GM18909 (cell line): ENCODE measurements at regions not wholly inside any gene's neighbourhood (a gene's known extent, or its start where the extent isn't known, plus 50 kb on each side); places are given as distances from the start of the nearest gene placed in this dataset.

ENCODE experiments used
- ATAC-seq: cut with Tn5 transposase; IDR thresholded peaks from one replicate; pipeline ENCODE4 v1.9.1; 2021; ENCODE audit warnings: mild to moderate bottlenecking; ENCODE audit not compliant: unreplicated experiment, poor library complexity

GRCh38 chr1:34645109-34645688 is 109.6 kb upstream of the GJB5 start:
- ATAC-seq = no peak

DNA sequence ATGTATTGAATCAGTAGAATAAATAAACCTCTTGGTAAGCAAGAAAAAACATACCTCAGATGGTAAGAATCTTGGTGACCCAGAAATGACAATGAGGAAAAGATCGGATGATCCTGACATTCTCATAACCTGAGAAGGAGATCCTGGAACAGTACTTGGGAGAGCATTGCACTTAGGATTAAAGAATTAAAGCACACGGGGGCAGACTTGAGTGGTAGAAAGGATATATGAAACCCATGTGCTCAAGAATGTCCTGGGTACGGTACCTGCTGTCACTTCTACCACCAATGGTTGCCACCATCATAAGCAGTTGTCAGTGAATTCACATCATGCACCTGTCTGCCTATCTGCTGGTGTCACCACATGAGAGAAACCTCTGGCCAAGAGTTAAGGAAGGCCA is 108.9 kb upstream of the GJB5 start:
- ATAC-seq = no peak

- ATAC-seq = no peak
These were observed 106.3 kb upstream of the GJB5 start for GRCh38 chr1:34648501-34648900.

GRCh38 chr1:34650090-34650489 is 104.8 kb upstream of the GJB5 start:
- ATAC-seq = no peak

DNA sequence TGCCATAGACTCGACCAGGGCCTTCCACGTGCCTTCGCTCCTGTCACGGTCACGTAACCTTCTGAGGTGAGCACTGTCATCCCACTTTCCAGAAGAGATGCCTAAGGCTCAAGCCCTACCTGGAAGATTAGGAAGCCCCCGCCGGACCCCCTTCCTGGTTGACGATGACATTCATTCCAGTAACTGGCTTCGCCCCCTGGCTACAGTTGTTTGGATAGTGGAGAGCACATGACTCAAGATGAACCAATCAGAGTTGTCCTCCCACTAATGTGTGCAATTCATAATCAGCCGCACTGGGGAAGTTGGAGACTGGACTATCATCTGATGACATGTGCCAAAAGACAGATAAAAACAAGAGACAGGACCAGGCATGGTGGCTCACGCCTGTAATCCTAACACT is 104.0 kb upstream of the GJB5 start:
- no peak for ATAC-seq

DNA sequence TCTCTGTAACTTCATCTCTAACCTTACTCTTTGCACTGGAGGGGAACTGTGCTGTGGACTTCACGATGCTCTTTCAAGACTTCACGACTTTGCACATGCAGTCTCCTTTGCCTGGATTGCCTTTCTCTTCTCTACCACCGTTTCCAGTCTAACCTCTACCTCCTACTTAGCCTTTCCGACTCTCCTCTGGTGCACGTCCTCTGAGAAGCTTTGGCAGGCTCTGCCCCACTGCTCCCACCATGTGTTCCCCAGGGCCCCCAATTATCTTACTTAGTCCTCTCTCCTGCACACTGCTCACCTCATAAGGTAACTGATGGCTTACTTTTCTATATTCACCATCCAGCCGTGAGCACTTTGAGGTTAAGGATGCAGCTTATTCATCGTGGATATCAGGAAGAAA is 101.7 kb upstream of the GJB5 start:
- no peak for ATAC-seq

DNA sequence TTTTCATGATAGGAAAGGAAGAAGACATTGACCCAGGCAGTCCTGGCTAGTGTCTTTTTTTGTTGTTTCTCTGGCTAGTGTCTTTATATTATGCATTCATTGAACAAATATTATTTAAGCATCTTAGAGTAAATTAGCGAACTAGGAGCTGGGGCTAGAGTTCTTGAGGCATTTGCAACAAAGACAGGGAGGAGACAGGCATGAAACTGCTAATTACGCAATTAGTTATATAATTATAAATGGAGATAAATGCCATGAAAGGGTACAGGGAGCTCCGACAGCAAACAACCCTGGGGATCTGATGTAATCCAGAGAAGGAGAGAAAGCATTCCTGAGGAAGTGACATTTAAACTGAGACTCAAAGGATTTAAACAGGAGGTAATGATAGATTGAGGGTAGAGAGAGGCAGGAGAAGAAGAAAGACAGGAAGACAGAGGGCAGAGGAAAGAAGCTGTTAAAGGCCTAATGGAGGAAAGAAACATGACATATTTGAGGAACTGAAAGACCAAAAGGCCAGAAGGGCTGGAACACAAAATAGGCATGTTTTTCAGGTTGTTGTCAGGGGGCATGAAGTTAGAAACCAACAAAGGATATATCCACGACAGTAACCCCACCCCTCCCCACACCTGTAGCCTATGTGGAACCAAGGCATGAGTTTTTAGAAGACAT is 99.5 kb upstream of the GJB5 start:
- no peak for ATAC-seq

GRCh38 chr1:34655875-34656240 is 99.0 kb upstream of the GJB5 start:
- ATAC-seq = no peak

GRCh38 chr1:34656299-34656698 is 98.5 kb upstream of the GJB5 start:
- ATAC-seq = no peak

- ATAC-seq = no peak
These were observed 98.1 kb upstream of the GJB5 start for GRCh38 chr1:34656731-34657130.

- no peak for ATAC-seq
These were observed 97.6 kb upstream of the GJB5 start for GRCh38 chr1:34657266-34657665.

DNA sequence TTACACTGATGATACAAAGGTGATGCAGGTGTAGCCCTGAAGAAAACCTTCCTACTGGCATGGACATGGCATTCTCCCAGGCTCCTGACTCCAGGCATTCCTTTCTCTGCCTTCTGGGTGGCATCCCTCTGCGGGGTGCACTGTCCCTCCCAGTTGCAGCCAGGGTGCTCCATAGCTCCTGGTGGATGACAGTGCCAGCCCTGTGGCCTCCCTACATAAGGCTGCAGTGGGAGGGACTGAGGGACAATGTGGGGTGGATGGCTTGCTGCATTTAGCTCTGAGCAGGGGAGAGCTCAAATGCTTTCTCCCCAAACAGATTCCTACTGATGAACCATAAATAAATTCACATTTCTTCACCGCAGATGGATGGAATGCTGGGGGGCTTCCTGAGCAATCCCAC is 97.0 kb upstream of the GJB5 start:
- no peak for ATAC-seq

DNA sequence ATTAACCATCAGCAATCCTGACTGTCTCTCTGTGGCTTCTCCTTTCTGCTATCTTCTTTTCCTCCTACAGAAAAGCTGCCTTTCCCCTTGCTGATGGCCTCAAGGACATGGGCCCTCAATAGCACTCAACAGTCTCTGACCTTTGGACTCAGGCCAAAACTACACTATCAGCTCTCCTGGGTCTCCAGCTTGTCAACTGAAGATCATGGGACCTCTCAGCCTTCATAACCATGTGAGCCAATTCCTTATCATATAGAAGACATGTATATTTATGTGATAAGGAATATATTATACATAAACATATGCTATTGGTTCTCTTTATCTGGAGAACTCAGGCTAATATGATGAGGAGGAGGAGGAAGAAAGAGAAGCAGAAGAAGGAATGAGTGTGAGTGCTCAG is 91.8 kb upstream of the GJB5 start:
- no peak for ATAC-seq

- ATAC-seq = no peak
These were observed 86.8 kb upstream of the GJB5 start for GRCh38 chr1:34668063-34668462.

- ATAC-seq = no peak
These were observed 83.9 kb upstream of the GJB5 start for GRCh38 chr1:34670982-34671381.

GRCh38 chr1:34671887-34672286 is 83.0 kb upstream of the GJB5 start:
- no peak for ATAC-seq

GRCh38 chr1:34681480-34682451 is 73.1 kb upstream of the GJB5 start:
- ATAC-seq = no peak

- no peak for ATAC-seq
These were observed 72.2 kb upstream of the GJB5 start for GRCh38 chr1:34682452-34683223.

DNA sequence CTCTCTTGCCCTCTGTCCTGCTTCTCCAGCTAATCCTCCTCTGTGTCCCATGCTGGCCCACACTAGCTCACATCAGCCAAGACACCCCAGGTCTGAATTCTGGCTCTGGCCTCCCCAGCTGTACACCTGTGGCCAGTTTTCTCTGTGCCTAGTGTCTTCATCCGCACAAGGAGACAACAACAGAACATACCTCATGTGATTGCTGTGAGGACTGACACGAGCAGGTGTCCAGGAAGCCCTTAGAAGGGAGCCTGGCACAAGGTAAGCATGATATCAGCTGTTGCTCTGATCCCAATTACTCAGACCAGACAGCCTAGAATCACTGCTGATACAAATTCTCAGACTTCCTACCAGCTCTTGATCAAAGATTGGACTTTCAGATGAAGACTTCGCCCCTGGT is 71.2 kb upstream of the GJB5 start:
- ATAC-seq = no peak

DNA sequence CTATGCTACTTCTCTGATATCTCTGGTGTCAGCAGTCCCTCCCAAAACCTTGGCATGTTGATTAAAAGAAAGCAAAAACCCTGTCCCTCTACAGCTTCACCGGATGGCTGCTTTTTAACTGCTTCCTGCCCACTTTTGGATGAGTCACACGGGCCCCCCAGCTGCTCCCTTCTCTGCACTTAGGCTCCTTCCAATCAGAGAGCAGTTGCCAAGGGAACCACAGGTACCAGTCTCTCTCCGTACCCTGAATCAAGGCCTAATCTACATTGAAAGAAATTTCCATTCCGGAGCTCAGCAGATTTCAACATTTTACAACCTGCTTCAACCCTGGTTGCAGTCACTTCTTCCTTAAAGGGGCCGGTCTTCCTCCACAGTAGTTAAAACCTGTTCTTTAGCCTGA is 70.6 kb upstream of the GJB5 start:
- no peak for ATAC-seq

DNA sequence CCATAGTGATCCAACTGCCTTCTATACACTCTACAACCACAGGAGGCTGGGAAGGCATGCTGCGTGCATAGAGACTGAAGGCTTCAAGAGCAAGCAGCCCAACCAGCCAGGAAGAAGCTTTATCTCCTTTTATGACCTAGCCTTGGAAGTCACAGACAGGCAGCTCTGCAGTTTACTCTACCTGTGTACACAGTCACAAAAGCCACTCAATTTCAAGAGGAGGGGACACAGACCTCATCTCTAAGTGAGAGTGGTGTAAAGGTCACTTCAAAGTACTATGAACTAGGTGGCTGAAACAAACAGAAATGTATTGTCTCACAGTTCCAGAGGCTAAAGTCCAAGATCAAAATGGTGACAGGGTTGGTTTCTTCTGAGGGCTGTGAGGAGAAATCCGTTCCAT is 69.6 kb upstream of the GJB5 start:
- ATAC-seq = no peak
